ENCODE measurements at regions not wholly inside any gene's neighbourhood (a gene's known extent, or its start where the extent isn't known, plus 50 kb on each side); places are given as distances from the start of the nearest gene placed in this dataset.

GRCh38 chr3:145936971-145937370 is 224.0 kb downstream of the PLOD2 start:
- no peak overlapping the region for H3K18ac ChIP-seq (ENCODE audit: insufficient read length, low read depth, low read length)
- Mint-ChIP-seq H3K36me3 (ENCODE audit: insufficient read depth in 1 of 3, low read depth in 3 of 3) (no peaks in the 10 kb centered on the region; a peak in 1 of 7 replicates), H3K9me3 (no peaks in the 10 kb centered on the region), H3K4me1 (no peaks in the 10 kb centered on the region), H3K27ac (no peak overlapping the region), H3K27me3 (ENCODE audit: low read depth) (no peaks in the 10 kb centered on the region), H3K4me3 (no peak overlapping the region)
- WGBS (ENCODE audit: extremely low coverage, insufficient read length, low lambda C conversion rate) = no CpG with 5 or more reads among the region's 6 CpGs
- no peak overlapping the region for H2BK12ac ChIP-seq (ENCODE audit: insufficient read length, low read depth, low read length)
- H4K91ac ChIP-seq (ENCODE audit: insufficient read length, low read depth, low read length) = no peak overlapping the region
- no peak overlapping the region for H4K8ac ChIP-seq (replicated peaks; ENCODE audit: insufficient read length, low read depth, low read length)
- no peak for TF ChIP-seq CTCF (conservative IDR thresholded peaks at IDR 0.05)
- no peak overlapping the region for H3K4ac ChIP-seq (ENCODE audit: low read depth, low read length)
- no peaks in the 10 kb centered on the region for H3K27me3 ChIP-seq (ENCODE audit: insufficient read depth, low read length)
- no peak overlapping the region for H3K27ac ChIP-seq (ENCODE audit: insufficient read length, low read depth, low read length)
- H3K23me2 ChIP-seq (ENCODE audit: insufficient read length, low read depth, low read length, poor library complexity, severe bottlenecking) = no peaks in the 10 kb centered on the region
- H2BK120ac ChIP-seq (ENCODE audit: low read depth, low read length, poor library complexity, severe bottlenecking) = no peak overlapping the region
- H2BK5ac ChIP-seq (ENCODE audit: insufficient read length, low read length) = no peak overlapping the region
- H3K79me2 ChIP-seq (ENCODE audit: insufficient read depth, low read length) = no peaks in the 10 kb centered on the region
- H3K79me1 ChIP-seq (ENCODE audit: insufficient read depth, low read depth, low read length, poor library complexity, severe bottlenecking) = no peaks in the 10 kb centered on the region
- H2BK20ac ChIP-seq (ENCODE audit: low read depth, low read length, poor library complexity, severe bottlenecking) = no peak overlapping the region
- no peak overlapping the region for H2AK5ac ChIP-seq (ENCODE audit: insufficient read length, low read length)
- no peaks in the 10 kb centered on the region for H3K9me3 ChIP-seq (ENCODE audit: control insufficient read depth, low read depth, low read length)
- H3K4me1 ChIP-seq (ENCODE audit: insufficient read depth, low read length) = no peaks in the 10 kb centered on the region
- no peak overlapping the region for H3T11ph ChIP-seq (ENCODE audit: low read length)
- H4K20me1 ChIP-seq (ENCODE audit: control insufficient read depth, insufficient read depth, insufficient read length) = no peaks in the 10 kb centered on the region
- no peak overlapping the region for H4K5ac ChIP-seq (ENCODE audit: insufficient read length, low read depth, low read length)
- H3K14ac ChIP-seq (ENCODE audit: insufficient read depth, low read length) = no peak overlapping the region
- no peak overlapping the region for H3K56ac ChIP-seq (ENCODE audit: insufficient read length, low read depth, low read length)
- no peak for DNase-seq
- H2BK15ac ChIP-seq (ENCODE audit: low read depth, low read length) = no peak overlapping the region
- no peak overlapping the region for H3K23ac ChIP-seq (ENCODE audit: insufficient read length, low read depth, low read length)
- no peak overlapping the region for H2AFZ ChIP-seq (ENCODE audit: low read length)
- no peak overlapping the region for H3K9ac ChIP-seq (ENCODE audit: extremely low read depth, insufficient read length, low read length)
- H3K4me2 ChIP-seq (ENCODE audit: insufficient read depth, insufficient read length, low read length) = no peak overlapping the region

Data from H9 (cell line).